GM23338 (cell line): ENCODE measurements at regions not wholly inside any gene's neighbourhood (a gene's known extent, or its start where the extent isn't known, plus 50 kb on each side); places are given as distances from the start of the nearest gene placed in this dataset.

ENCODE experiments used
- ATAC-seq: fragments of 200-7000 bp; cut with Tn5 transposase; 3 replicates; pipeline ENCODE4 v1.9.1; 2020
- DNase-seq: peaks from one replicate; pipeline ENCODE4 v3.0.0-alpha.2; 2015; ENCODE audit warnings: low spot score
- H2AFZ ChIP-seq: fragments of 200-600 bp; sonication (generic); 2 replicates; pipeline ENCODE4 v1.8.0; 2016; ENCODE audit warnings: antibody characterized with exemption, mild to moderate bottlenecking, moderate library complexity
- H3F3A ChIP-seq: fragments of 200-600 bp; sonication (generic); replicated peaks from 2 replicates; pipeline ENCODE4 v1.8.0; 2017; ENCODE audit warnings: antibody characterized with exemption, mixed run types, low read depth
- H3K27ac ChIP-seq: fragments of 200-600 bp; sonication (generic); 2 replicates; pipeline ENCODE4 v1.6.1; 2016; ENCODE audit warnings: low read depth
- H3K27me3 ChIP-seq: fragments of 200-600 bp; sonication (generic); 2 replicates; pipeline ENCODE4 v1.8.0; 2016; ENCODE audit warnings: mild to moderate bottlenecking, mixed run types, moderate library complexity; ENCODE audit not compliant: insufficient read depth
- H3K36me3 ChIP-seq: fragments of 200-600 bp; sonication (generic); 2 replicates; pipeline ENCODE4 v1.8.0; 2016; ENCODE audit warnings: mild to moderate bottlenecking; ENCODE audit not compliant: insufficient read depth
- H3K4me1 ChIP-seq: fragments of 200-600 bp; sonication (generic); 2 replicates; pipeline ENCODE4 v1.8.0; 2016; ENCODE audit warnings: mild to moderate bottlenecking, moderate library complexity; ENCODE audit not compliant: insufficient read depth
- H3K4me2 ChIP-seq: fragments of 200-600 bp; sonication (generic); 2 replicates; pipeline ENCODE4 v1.7.1; 2017; ENCODE audit warnings: mixed run types
- H3K4me3 ChIP-seq: fragments of 200-600 bp; sonication (generic); 2 replicates; pipeline ENCODE4 v1.6.1; 2016; ENCODE audit warnings: mixed run types
- H3K79me2 ChIP-seq: fragments of 200-600 bp; sonication (generic); replicated peaks from 2 replicates; pipeline ENCODE4 v1.8.0; 2017; ENCODE audit warnings: mild to moderate bottlenecking; ENCODE audit not compliant: insufficient read depth
- H3K9me2 ChIP-seq: fragments of 200-600 bp; sonication (generic); 2 replicates; pipeline ENCODE4 v1.8.0; 2017; ENCODE audit not compliant: insufficient read depth
- H4K20me1 ChIP-seq: fragments of 200-600 bp; sonication (generic); replicated peaks from 2 replicates; pipeline ENCODE4 v1.8.0; 2017; ENCODE audit warnings: mild to moderate bottlenecking; ENCODE audit not compliant: insufficient read depth
- H3K27ac Mint-ChIP-seq: 2 replicates; pipeline ENCODE4 v1.8.0; 2020; ENCODE audit warnings: inconsistent platforms, mild to moderate bottlenecking, moderate library complexity, mixed read lengths
- H3K27me3 Mint-ChIP-seq: 3 replicates; pipeline ENCODE4 v1.8.0; 2022; ENCODE audit warnings: low read depth, mild to moderate bottlenecking, moderate library complexity, mixed read lengths, inconsistent platforms; ENCODE audit not compliant: insufficient read depth, poor library complexity
- H3K36me3 Mint-ChIP-seq: 3 replicates; pipeline ENCODE4 v1.8.0; 2021; ENCODE audit warnings: low read depth, mild to moderate bottlenecking, inconsistent platforms, moderate library complexity, mixed read lengths
- H3K4me1 Mint-ChIP-seq: 3 replicates; pipeline ENCODE4 v1.8.0; 2020; ENCODE audit warnings: mild to moderate bottlenecking, inconsistent platforms, mixed read lengths
- H3K4me3 Mint-ChIP-seq: 3 replicates; pipeline ENCODE4 v1.8.0; 2021; ENCODE audit warnings: moderate library complexity, mild to moderate bottlenecking, inconsistent platforms, mixed read lengths
- H3K9me3 Mint-ChIP-seq: 3 replicates; pipeline ENCODE4 v1.8.0; 2020; ENCODE audit warnings: moderate library complexity, mild to moderate bottlenecking, inconsistent platforms, mixed read lengths
- CTCF ChIP-seq, 2 experiments: fragments of 200-600 bp in 1 of 2; sonication (generic) in 1 of 2; conservative IDR thresholded peaks; 2 replicates each; pipeline versions ENCODE4 v1.5.1 to v1.6.1; 2016 to 2017; ENCODE audit warnings: antibody characterized with exemption in 2 of 2, low read depth in 2 of 2, mild to moderate bottlenecking in 2 of 2, moderate library complexity in 1 of 2
- EZH2phosphoT487 ChIP-seq: fragments of 200-600 bp; sonication (generic); IDR thresholded peaks from one replicate; pipeline ENCODE4 v1.8.1; 2018; ENCODE audit warnings: antibody characterized with exemption; ENCODE audit not compliant: unreplicated experiment
- ZNF114 ChIP-seq: fragments of 250-450 bp; sonication (Bioruptor Pico); IDR thresholded peaks from 2 replicates; pipeline ENCODE4 v1.5.0; 2020; ENCODE audit warnings: mild to moderate bottlenecking, moderate library complexity
- ZNF462 ChIP-seq: fragments of 250-450 bp; sonication (Bioruptor Pico); IDR thresholded peaks from 2 replicates; pipeline ENCODE4 v1.5.0; 2020; ENCODE audit warnings: mild to moderate bottlenecking, moderate library complexity
- TF ChIP-seq, protein P1 (sequence below): IDR thresholded peaks from one replicate; pipeline ENCODE4 v1.6.1; 2018; ENCODE audit warnings: antibody characterized with exemption; ENCODE audit not compliant: unreplicated experiment

DNA sequence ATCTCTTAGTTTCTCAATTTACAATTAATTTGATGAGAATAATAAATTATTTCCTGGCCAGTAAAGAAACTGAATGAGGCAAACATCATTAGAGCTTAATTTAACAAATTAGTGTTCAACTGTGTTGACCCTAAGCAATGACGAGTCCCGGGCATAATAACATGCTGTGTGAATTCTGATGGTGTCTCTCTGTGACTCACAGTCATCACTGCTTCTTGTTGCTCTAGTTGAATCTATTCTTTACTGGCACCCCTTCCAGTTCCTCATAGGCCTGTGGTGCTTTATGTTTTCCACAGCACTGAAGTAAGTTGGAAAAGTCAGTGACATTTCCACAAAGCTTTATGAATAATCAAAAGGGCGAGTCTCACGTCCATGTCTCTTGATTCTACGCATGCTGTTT lies 57.7 kb upstream of the SLC7A11 start:
- Mint-ChIP-seq H3K27me3 (no peaks in the 10 kb centered on the region), H3K27ac (no peak overlapping the region), H3K4me3 (no peak overlapping the region), H3K9me3 (no peaks in the 10 kb centered on the region; the same call in 2 of the 3 replicates), H3K4me1 (no peaks in the 10 kb centered on the region; the same call in 2 of the 3 replicates), H3K36me3 (no peaks in the 10 kb centered on the region)
- Histone ChIP-seq H3K79me2 (no peaks in the 10 kb centered on the region), H3K27ac (no peak overlapping the region), H3K9me2 (no peaks in the 10 kb centered on the region; the same call in 1 of the 2 replicates), H2AFZ (no peak overlapping the region), H3K27me3 (no peaks in the 10 kb centered on the region), H3K36me3 (no peaks in the 10 kb centered on the region), H3F3A (no peaks in the 10 kb centered on the region), H4K20me1 (no peaks in the 10 kb centered on the region), H3K4me1 (no peaks in the 10 kb centered on the region), H3K4me3 (no peak overlapping the region), H3K4me2 (no peak overlapping the region)
- TF ChIP-seq EZH2phosphoT487 (no peak), ZNF114 (CRISPR knock-in tag) (no peak), ZNF462 (CRISPR knock-in tag) (no peak), CTCF (conservative IDR thresholded peaks at IDR 0.05; ENCODE audit: low read depth in 2 of 2) (no peak)
- TF ChIP-seq, protein P1, sequence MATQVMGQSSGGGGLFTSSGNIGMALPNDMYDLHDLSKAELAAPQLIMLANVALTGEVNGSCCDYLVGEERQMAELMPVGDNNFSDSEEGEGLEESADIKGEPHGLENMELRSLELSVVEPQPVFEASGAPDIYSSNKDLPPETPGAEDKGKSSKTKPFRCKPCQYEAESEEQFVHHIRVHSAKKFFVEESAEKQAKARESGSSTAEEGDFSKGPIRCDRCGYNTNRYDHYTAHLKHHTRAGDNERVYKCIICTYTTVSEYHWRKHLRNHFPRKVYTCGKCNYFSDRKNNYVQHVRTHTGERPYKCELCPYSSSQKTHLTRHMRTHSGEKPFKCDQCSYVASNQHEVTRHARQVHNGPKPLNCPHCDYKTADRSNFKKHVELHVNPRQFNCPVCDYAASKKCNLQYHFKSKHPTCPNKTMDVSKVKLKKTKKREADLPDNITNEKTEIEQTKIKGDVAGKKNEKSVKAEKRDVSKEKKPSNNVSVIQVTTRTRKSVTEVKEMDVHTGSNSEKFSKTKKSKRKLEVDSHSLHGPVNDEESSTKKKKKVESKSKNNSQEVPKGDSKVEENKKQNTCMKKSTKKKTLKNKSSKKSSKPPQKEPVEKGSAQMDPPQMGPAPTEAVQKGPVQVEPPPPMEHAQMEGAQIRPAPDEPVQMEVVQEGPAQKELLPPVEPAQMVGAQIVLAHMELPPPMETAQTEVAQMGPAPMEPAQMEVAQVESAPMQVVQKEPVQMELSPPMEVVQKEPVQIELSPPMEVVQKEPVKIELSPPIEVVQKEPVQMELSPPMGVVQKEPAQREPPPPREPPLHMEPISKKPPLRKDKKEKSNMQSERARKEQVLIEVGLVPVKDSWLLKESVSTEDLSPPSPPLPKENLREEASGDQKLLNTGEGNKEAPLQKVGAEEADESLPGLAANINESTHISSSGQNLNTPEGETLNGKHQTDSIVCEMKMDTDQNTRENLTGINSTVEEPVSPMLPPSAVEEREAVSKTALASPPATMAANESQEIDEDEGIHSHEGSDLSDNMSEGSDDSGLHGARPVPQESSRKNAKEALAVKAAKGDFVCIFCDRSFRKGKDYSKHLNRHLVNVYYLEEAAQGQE, result no peak
- no peak for DNase-seq
- ATAC-seq, result no peak
